Liver (tissue), 8 donors: ENCODE measurements at regions not wholly inside any gene's neighbourhood (a gene's known extent, or its start where the extent isn't known, plus 50 kb on each side); places are given as distances from the start of the nearest gene placed in this dataset.

Experiments used
- DNase-seq: peaks from one replicate; pipeline ENCODE4 v3.0.0-alpha.2; 2017; ENCODE audit warnings: low spot score
- H3K27ac ChIP-seq, 2 donors: one replicate each; pipeline ENCODE4 v1.7.0; 2013; ENCODE audit warnings: inconsistent platforms in 2 of 2, low read length in 2 of 2, control low read depth in 1 of 2, low read depth in 1 of 2, mild to moderate bottlenecking in 1 of 2
- H3K27me3 ChIP-seq, 4 donors: one replicate each; pipeline versions ENCODE4 v1.6.1 to v1.7.0; 2013; ENCODE audit warnings: low read length in 3 of 4, inconsistent platforms in 1 of 4, mild to moderate bottlenecking in 1 of 4, moderate library complexity in 1 of 4; ENCODE audit not compliant: control insufficient read depth in 4 of 4, insufficient read depth in 4 of 4
- H3K36me3 ChIP-seq, 4 donors: one replicate each; pipeline versions ENCODE4 v1.6.1 to v1.7.0; 2013; ENCODE audit warnings: low read length in 3 of 4, mild to moderate bottlenecking in 3 of 4, low read depth in 1 of 4, moderate library complexity in 1 of 4; ENCODE audit not compliant: control insufficient read depth in 4 of 4, insufficient read depth in 3 of 4
- H3K4me1 ChIP-seq, 4 donors: one replicate each; pipeline versions ENCODE4 v1.6.1 to v1.7.0; 2013; ENCODE audit warnings: low read length in 3 of 4, mild to moderate bottlenecking in 3 of 4, moderate library complexity in 1 of 4; ENCODE audit not compliant: control insufficient read depth in 4 of 4, insufficient read depth in 4 of 4
- H3K4me3 ChIP-seq, 3 donors: one replicate each; pipeline versions ENCODE4 v1.6.1 to v1.7.0; 2013; ENCODE audit warnings: low read length in 3 of 3, control low read depth in 1 of 3, low read depth in 1 of 3, mild to moderate bottlenecking in 1 of 3
- H3K9ac ChIP-seq, 2 donors: one replicate each; pipeline ENCODE4 v1.7.0; 2013; ENCODE audit warnings: low read length in 2 of 2, mild to moderate bottlenecking in 2 of 2, moderate library complexity in 2 of 2, control low read depth in 1 of 2, low read depth in 1 of 2
- H3K9me3 ChIP-seq, 4 donors: one replicate each; pipeline versions ENCODE4 v1.6.1 to v1.7.0; 2013; ENCODE audit warnings: low read length in 3 of 4; ENCODE audit not compliant: control insufficient read depth in 4 of 4
- EGR1 ChIP-seq, 2 donors: IDR thresholded peaks; 2 replicates each; pipeline ENCODE4 v1.6.1; 2016 to 2018; ENCODE audit warnings: antibody characterized with exemption in 2 of 2, low read depth in 2 of 2
- FOXA1 ChIP-seq: IDR thresholded peaks from 2 replicates; pipeline ENCODE4 v1.6.1; 2016; ENCODE audit warnings: antibody characterized with exemption
- FOXA2 ChIP-seq: IDR thresholded peaks from 2 replicates; pipeline ENCODE4 v1.6.1; 2016; ENCODE audit warnings: antibody characterized with exemption
- GABPA ChIP-seq, 2 donors: IDR thresholded peaks in 1 of 2; conservative IDR thresholded peaks in 1 of 2; 2 replicates each; pipeline ENCODE4 v1.6.1; 2016; ENCODE audit warnings: antibody characterized with exemption in 2 of 2, mild to moderate bottlenecking in 1 of 2, moderate library complexity in 1 of 2
- HNF4A ChIP-seq, 2 donors: conservative IDR thresholded peaks; 2 replicates each; pipeline ENCODE4 v1.6.1; 2016; ENCODE audit warnings: antibody characterized with exemption in 2 of 2, mild to moderate bottlenecking in 2 of 2
- HNF4G ChIP-seq: IDR thresholded peaks from 2 replicates; pipeline ENCODE4 v1.6.1; 2016; ENCODE audit warnings: antibody characterized with exemption
- JUND ChIP-seq, 2 donors: IDR thresholded peaks; 2 replicates each; pipeline ENCODE4 v1.6.1; 2016; ENCODE audit warnings: antibody characterized with exemption in 2 of 2
- NR2F2 ChIP-seq: IDR thresholded peaks from 2 replicates; pipeline ENCODE4 v1.6.1; 2016; ENCODE audit warnings: antibody characterized with exemption
- RAD21 ChIP-seq, 2 donors: IDR thresholded peaks; 2 replicates each; pipeline ENCODE4 v1.6.1; 2016; ENCODE audit warnings: antibody characterized with exemption in 2 of 2, mild to moderate bottlenecking in 2 of 2
- RXRA ChIP-seq, 2 donors: IDR thresholded peaks; 2 replicates each; pipeline ENCODE4 v1.6.1; 2017 to 2018; ENCODE audit warnings: antibody characterized with exemption in 2 of 2, mild to moderate bottlenecking in 1 of 2
- SP1 ChIP-seq: IDR thresholded peaks from 2 replicates; pipeline ENCODE4 v1.6.1; 2018; ENCODE audit warnings: antibody characterized with exemption, mild to moderate bottlenecking
- TAF1 ChIP-seq: conservative IDR thresholded peaks from 2 replicates; pipeline ENCODE4 v1.6.1; 2016; ENCODE audit warnings: antibody characterized with exemption, mild to moderate bottlenecking
- YY1 ChIP-seq: IDR thresholded peaks from 2 replicates; pipeline ENCODE4 v1.6.1; 2016; ENCODE audit warnings: antibody characterized with exemption, mild to moderate bottlenecking
- WGBS: extraction: QIAGEN DNeasy Blood & Tissue Kit; methylation state at CpG from one replicate; pipeline ENCODE4 v1.1.7; 2013; 5-methylcytosine and 5-hydroxymethylcytosine counted together
- TF ChIP-seq, protein P1 (sequence below): IDR thresholded peaks from 2 replicates; pipeline ENCODE4 v1.6.1; 2016; ENCODE audit warnings: antibody characterized with exemption
- TF ChIP-seq, protein P2 (sequence below): fragments of 150-350 bp; IDR thresholded peaks from 2 replicates; pipeline ENCODE4 v1.5.1; 2017; ENCODE audit warnings: improper control_type of control experiment, low read depth, low read length; ENCODE audit not compliant: missing input control
- TF ChIP-seq, protein P3 (sequence below): IDR thresholded peaks from 2 replicates; pipeline ENCODE4 v1.6.1; 2016; ENCODE audit warnings: antibody characterized with exemption
- donor health status: healthy.
- donor health status: healthy.
- donor health status: healthy.
- donor health status: healthy.
- donor health status: healthy.

DNA sequence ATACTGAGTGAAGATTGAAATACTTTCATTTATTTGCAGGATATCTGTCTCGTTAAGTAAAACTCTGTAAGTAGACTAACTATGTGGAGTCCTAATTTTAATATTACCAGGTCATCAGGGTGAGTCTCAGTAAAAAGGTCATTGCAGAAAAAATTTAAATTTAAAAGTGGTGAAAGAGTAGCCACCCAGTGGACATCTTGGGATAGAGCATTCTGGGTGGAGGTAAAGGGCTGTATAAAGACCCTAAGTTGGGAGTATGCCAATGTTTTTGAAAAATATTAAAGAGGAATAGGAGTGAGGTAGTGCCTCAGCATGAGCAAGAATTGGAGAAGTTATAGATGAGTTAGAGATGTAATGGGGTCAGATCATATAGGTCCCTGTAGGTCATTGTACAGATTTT, 145.5 kb downstream of the HMHB1 start (continued):
- TF ChIP-seq, protein P1, sequence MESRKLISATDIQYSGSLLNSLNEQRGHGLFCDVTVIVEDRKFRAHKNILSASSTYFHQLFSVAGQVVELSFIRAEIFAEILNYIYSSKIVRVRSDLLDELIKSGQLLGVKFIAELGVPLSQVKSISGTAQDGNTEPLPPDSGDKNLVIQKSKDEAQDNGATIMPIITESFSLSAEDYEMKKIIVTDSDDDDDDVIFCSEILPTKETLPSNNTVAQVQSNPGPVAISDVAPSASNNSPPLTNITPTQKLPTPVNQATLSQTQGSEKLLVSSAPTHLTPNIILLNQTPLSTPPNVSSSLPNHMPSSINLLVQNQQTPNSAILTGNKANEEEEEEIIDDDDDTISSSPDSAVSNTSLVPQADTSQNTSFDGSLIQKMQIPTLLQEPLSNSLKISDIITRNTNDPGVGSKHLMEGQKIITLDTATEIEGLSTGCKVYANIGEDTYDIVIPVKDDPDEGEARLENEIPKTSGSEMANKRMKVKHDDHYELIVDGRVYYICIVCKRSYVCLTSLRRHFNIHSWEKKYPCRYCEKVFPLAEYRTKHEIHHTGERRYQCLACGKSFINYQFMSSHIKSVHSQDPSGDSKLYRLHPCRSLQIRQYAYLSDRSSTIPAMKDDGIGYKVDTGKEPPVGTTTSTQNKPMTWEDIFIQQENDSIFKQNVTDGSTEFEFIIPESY = no peak
- TF ChIP-seq RAD21 (IDR thresholded peaks at IDR 0.05) (no peak), EGR1 (IDR thresholded peaks at IDR 0.05; ENCODE audit: low read depth in 2 of 2) (no peak), RXRA (IDR thresholded peaks at IDR 0.05) (no peak), NR2F2 (no peak), SP1 (no peak)
- TF ChIP-seq, protein P2, sequence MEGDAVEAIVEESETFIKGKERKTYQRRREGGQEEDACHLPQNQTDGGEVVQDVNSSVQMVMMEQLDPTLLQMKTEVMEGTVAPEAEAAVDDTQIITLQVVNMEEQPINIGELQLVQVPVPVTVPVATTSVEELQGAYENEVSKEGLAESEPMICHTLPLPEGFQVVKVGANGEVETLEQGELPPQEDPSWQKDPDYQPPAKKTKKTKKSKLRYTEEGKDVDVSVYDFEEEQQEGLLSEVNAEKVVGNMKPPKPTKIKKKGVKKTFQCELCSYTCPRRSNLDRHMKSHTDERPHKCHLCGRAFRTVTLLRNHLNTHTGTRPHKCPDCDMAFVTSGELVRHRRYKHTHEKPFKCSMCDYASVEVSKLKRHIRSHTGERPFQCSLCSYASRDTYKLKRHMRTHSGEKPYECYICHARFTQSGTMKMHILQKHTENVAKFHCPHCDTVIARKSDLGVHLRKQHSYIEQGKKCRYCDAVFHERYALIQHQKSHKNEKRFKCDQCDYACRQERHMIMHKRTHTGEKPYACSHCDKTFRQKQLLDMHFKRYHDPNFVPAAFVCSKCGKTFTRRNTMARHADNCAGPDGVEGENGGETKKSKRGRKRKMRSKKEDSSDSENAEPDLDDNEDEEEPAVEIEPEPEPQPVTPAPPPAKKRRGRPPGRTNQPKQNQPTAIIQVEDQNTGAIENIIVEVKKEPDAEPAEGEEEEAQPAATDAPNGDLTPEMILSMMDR = no peak

DNA sequence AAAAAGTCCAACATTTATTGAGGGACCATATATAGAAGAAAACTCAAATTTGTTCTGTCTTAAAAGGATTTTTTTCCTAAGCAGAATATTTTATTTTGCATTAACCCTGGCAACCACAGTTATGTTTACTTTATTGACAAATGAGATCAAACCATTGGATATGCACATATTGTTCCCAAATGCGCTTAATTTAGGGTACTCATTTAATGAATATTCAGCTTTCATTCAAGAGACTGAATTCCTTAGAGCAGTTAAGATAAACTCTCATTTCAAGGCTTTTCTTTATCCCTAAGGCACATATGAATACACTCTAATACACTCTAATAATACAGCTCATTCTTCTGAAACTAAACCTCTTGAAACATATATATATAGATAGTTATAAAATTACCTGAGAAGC, 150.2 kb downstream of the HMHB1 start:
- Histone ChIP-seq H3K4me3 (no peak overlapping the region), H3K9ac (no peak overlapping the region), H3K9me3 (no peaks in the 10 kb centered on the region), H3K4me1 (no peaks in the 10 kb centered on the region), H3K27ac (no peak overlapping the region), H3K27me3 (no peaks in the 10 kb centered on the region), H3K36me3 (no peaks in the 10 kb centered on the region)
- no peak for TF ChIP-seq SP1
- no peak for TF ChIP-seq RXRA (IDR thresholded peaks at IDR 0.05)
- TF ChIP-seq YY1 = no peak
- TF ChIP-seq, protein P1 = no peak
- no peak for TF ChIP-seq TAF1
- no peak for TF ChIP-seq NR2F2
- no peak for TF ChIP-seq GABPA (IDR thresholded peaks at IDR 0.05 in 1 of 2, conservative IDR thresholded peaks at IDR 0.05 in 1 of 2)
- no peak for TF ChIP-seq FOXA2
- no peak for TF ChIP-seq FOXA1
- no peak for TF ChIP-seq HNF4G
- TF ChIP-seq HNF4A (conservative IDR thresholded peaks at IDR 0.05) = no peak
- TF ChIP-seq JUND (IDR thresholded peaks at IDR 0.05) = no peak
- TF ChIP-seq, protein P2 = no peak
- TF ChIP-seq EGR1 (IDR thresholded peaks at IDR 0.05; ENCODE audit: low read depth in 2 of 2) = no peak
- TF ChIP-seq, protein P3, sequence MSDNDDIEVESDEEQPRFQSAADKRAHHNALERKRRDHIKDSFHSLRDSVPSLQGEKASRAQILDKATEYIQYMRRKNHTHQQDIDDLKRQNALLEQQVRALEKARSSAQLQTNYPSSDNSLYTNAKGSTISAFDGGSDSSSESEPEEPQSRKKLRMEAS = no peak
- WGBS = 95% methylated on average over 1 of the region's 1 CpG
- DNase-seq = no peak
